Hepatocyte (in vitro differentiated cells): ENCODE measurements at regions not wholly inside any gene's neighbourhood (a gene's known extent, or its start where the extent isn't known, plus 50 kb on each side); places are given as distances from the start of the nearest gene placed in this dataset.

ENCODE experiments used
- EZH2 ChIP-seq: fragments of 200-600 bp; sonication (generic); IDR thresholded peaks from 2 replicates; pipeline ENCODE4 v1.6.1; 2016; ENCODE audit warnings: antibody characterized with exemption, mild to moderate bottlenecking, borderline replicate concordance
- TF ChIP-seq, protein P1 (sequence below): fragments of 200-600 bp; sonication (generic); IDR thresholded peaks from 2 replicates; pipeline ENCODE4 v1.5.1; 2016; ENCODE audit warnings: antibody characterized with exemption, mild to moderate bottlenecking; ENCODE audit not compliant: poor library complexity

- no peak for TF ChIP-seq EZH2
- TF ChIP-seq, protein P1, sequence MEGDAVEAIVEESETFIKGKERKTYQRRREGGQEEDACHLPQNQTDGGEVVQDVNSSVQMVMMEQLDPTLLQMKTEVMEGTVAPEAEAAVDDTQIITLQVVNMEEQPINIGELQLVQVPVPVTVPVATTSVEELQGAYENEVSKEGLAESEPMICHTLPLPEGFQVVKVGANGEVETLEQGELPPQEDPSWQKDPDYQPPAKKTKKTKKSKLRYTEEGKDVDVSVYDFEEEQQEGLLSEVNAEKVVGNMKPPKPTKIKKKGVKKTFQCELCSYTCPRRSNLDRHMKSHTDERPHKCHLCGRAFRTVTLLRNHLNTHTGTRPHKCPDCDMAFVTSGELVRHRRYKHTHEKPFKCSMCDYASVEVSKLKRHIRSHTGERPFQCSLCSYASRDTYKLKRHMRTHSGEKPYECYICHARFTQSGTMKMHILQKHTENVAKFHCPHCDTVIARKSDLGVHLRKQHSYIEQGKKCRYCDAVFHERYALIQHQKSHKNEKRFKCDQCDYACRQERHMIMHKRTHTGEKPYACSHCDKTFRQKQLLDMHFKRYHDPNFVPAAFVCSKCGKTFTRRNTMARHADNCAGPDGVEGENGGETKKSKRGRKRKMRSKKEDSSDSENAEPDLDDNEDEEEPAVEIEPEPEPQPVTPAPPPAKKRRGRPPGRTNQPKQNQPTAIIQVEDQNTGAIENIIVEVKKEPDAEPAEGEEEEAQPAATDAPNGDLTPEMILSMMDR: no peak
These were observed 935.8 kb downstream of the IGSF11 start for GRCh38 chr3:118098827-118099226.
